Left lung (tissue), 4 donors: ENCODE measurements at regions not wholly inside any gene's neighbourhood (a gene's known extent, or its start where the extent isn't known, plus 50 kb on each side); places are given as distances from the start of the nearest gene placed in this dataset.

ENCODE experiments used
- ATAC-seq: fragments of 200-7000 bp; cut with Tn5 transposase; one replicate; pipeline ENCODE4 v1.9.1; 2020; ENCODE audit warnings: moderate library complexity
- DNase-seq, 4 donors: peaks; one replicate each; pipeline ENCODE4 v3.0.0-alpha.2; 2013 to 2020
- H3K27ac ChIP-seq, 2 donors: fragments of 200-600 bp; sonication (generic) in 1 of 2; one replicate each; pipeline versions ENCODE4 v1.5.0 to v1.8.0; 2020 to 2021
- H3K27me3 ChIP-seq, 2 donors: fragments of 200-600 bp; sonication (generic) in 1 of 2; one replicate each; pipeline versions ENCODE4 v1.5.0 to v1.8.0; 2020 to 2021
- H3K36me3 ChIP-seq, 2 donors: fragments of 200-600 bp; sonication (generic) in 1 of 2; one replicate each; pipeline versions ENCODE4 v1.5.0 to v1.8.0; 2020 to 2021
- H3K4me1 ChIP-seq, 2 donors: fragments of 200-600 bp; one replicate each; pipeline ENCODE4 v1.8.0; 2021
- H3K4me3 ChIP-seq, 2 donors: fragments of 200-600 bp; sonication (generic) in 1 of 2; one replicate each; pipeline versions ENCODE4 v1.5.0 to v1.8.0; 2020 to 2021; ENCODE audit warnings: mild to moderate bottlenecking in 1 of 2
- H3K9me3 ChIP-seq, 2 donors: fragments of 200-600 bp; sonication (generic) in 1 of 2; one replicate each; pipeline versions ENCODE4 v1.5.0 to v1.8.0; 2020 to 2021
- intact Hi-C, 2 donors: fragments of 100-400 bp; cut with DNase I; formaldehyde crosslinking; loops; one replicate each; pipeline versions ENCODE4 v1.11.2 to v1.14.2; 2022
- TF ChIP-seq, protein P1 (sequence below), 2 donors: fragments of 200-600 bp; sonication (generic) in 1 of 2; IDR thresholded peaks; one replicate each; pipeline versions ENCODE4 v1.5.0 to v1.8.0; 2021; ENCODE audit warnings: antibody characterized with exemption in 2 of 2
- donor health status: DM: no; HTN: yes; CAD: no.
- donor health status: DM: no; HTN: no; CAD: no.

DNA sequence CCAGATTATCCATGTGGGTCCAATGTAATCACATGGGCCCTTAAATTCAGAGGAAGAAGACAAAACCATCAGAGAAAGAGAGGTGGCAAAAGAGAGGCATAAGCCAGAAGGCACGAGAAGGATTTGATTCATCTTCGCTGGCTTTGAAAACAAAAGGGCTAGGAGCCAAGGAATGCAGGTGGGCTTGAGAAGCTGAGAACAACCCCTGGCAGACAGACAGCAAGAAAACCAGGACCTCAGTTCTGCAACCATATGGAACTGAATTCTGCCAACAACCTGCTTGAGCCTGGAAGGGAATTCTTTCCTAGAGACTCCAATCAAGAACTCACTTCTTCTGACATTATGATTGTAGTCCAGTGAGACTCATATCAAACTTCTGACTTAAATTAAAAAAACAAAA lies 1531.8 kb downstream of the PCDH7 start:
- Histone ChIP-seq H3K36me3 (no peaks in the 10 kb centered on the region), H3K9me3 (no peaks in the 10 kb centered on the region), H3K4me3 (no peak overlapping the region), H3K27me3 (no peaks in the 10 kb centered on the region), H3K4me1 (no peaks in the 10 kb centered on the region), H3K27ac (no peak overlapping the region)
- DNase-seq: no peak
- no peak for ATAC-seq
- intact Hi-C loops: no loop called here
- TF ChIP-seq, protein P1, sequence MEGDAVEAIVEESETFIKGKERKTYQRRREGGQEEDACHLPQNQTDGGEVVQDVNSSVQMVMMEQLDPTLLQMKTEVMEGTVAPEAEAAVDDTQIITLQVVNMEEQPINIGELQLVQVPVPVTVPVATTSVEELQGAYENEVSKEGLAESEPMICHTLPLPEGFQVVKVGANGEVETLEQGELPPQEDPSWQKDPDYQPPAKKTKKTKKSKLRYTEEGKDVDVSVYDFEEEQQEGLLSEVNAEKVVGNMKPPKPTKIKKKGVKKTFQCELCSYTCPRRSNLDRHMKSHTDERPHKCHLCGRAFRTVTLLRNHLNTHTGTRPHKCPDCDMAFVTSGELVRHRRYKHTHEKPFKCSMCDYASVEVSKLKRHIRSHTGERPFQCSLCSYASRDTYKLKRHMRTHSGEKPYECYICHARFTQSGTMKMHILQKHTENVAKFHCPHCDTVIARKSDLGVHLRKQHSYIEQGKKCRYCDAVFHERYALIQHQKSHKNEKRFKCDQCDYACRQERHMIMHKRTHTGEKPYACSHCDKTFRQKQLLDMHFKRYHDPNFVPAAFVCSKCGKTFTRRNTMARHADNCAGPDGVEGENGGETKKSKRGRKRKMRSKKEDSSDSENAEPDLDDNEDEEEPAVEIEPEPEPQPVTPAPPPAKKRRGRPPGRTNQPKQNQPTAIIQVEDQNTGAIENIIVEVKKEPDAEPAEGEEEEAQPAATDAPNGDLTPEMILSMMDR (IDR thresholded peaks at IDR 0.05): no peak

DNA sequence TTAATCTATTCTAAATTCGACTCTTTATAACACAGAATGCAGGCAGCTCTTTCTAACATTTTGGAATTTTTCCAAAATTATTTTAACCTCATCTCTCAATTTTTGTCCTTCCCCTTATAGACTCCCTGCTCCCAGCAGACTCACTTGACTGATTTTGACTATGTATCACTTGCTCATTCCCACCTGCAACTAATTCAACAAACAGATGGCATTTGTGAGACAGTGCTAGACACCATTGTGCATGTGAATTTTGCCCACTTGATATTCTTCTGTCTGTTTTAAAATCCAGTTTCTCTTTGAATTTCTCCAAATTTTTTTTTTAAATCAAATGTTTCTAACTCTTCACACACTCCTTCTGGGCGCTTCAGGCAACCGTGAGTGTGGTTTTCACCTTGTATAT lies 1534.0 kb downstream of the PCDH7 start:
- H3K27me3 ChIP-seq: no peaks in the 10 kb centered on the region
- intact Hi-C loops: no loop called here
- no peak overlapping the region for H3K27ac ChIP-seq
- no peaks in the 10 kb centered on the region for H3K4me1 ChIP-seq
- DNase-seq (no peak), ATAC-seq (no peak)
- H3K36me3 ChIP-seq: no peaks in the 10 kb centered on the region
- H3K9me3 ChIP-seq: no peaks in the 10 kb centered on the region
- TF ChIP-seq, protein P1 (IDR thresholded peaks at IDR 0.05): no peak
- H3K4me3 ChIP-seq: no peak overlapping the region

DNA sequence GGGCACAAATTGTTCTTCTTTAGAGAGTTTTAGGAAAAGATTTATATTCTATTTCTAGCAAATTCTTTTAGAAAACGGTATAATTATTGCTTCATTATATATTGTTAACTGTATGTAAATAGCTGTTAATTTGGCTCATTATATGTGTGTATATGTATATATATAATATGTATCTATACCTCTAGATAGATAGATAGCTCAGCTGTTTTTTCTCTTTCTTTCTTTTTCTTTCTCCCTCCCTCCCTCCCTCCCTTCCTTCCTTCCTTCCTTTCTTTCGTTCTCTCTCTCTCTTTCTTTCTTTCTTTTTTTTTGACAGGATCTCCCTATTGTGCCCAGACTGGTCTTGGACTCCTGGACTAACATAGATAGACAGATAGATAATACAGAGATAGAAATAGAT lies 1538.8 kb downstream of the PCDH7 start:
- no peak overlapping the region for H3K4me3 ChIP-seq
- TF ChIP-seq, protein P1 (IDR thresholded peaks at IDR 0.05): no peak
- no peaks in the 10 kb centered on the region for H3K4me1 ChIP-seq
- no peaks in the 10 kb centered on the region for H3K27me3 ChIP-seq
- DNase-seq: no peak
- H3K36me3 ChIP-seq: no peaks in the 10 kb centered on the region
- intact Hi-C loops: no loop called here
- no peaks in the 10 kb centered on the region for H3K9me3 ChIP-seq
- H3K27ac ChIP-seq: no peak overlapping the region
- ATAC-seq: no peak

DNA sequence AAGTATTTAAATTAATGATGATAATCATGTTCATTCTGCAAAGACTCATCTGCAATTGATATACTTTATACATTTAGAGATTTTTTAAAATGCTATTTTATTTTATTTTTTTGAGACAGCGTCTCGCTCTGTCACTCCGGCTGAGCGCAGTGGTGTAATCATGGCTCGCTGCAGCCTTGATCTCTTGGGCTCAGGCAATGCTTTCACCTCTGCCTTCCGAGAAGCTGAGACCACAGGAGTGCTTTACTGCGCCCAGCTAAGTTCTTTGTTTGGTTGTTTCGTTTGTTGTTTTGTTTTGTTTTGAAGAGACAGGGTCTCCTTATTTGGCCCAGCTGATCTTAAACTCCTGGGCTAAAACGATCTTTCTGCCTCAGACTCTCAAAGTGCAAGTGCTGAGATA lies 1541.0 kb downstream of the PCDH7 start:
- Histone ChIP-seq H3K4me3 (no peak overlapping the region), H3K27ac (no peak overlapping the region), H3K9me3 (no peaks in the 10 kb centered on the region), H3K36me3 (no peaks in the 10 kb centered on the region), H3K4me1 (no peaks in the 10 kb centered on the region), H3K27me3 (no peaks in the 10 kb centered on the region)
- intact Hi-C loops: no loop called here
- DNase-seq (no peak), ATAC-seq (no peak)
- TF ChIP-seq, protein P1 (IDR thresholded peaks at IDR 0.05): no peak

DNA sequence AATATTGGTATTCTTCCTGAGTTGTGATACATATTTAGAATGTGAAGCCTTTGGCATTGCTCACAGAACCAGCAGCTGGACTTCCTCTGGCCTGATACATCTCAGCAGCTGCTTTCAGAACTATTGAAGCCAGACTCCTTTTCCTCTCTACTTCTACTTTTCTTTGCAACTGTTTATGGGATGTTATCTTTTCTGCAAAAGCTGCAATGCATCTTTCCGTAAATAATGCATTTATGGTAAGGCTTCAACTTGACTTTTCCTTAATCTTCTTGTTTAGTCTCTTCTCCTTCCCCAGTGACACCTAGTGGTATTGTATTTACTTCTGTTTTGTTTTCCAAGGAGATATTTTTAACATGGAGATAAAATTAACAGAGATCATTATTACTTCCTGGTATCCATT lies 1548.7 kb downstream of the PCDH7 start:
- H3K27me3 ChIP-seq: no peaks in the 10 kb centered on the region
- intact Hi-C loops: no loop called here
- no peak overlapping the region for H3K4me3 ChIP-seq
- peak in 2 of 4 donors; percentile 33 to 36 for DNase-seq
- H3K4me1 ChIP-seq: no peaks in the 10 kb centered on the region
- H3K9me3 ChIP-seq: no peaks in the 10 kb centered on the region
- TF ChIP-seq, protein P1 (IDR thresholded peaks at IDR 0.05): no peak
- no peak overlapping the region for H3K27ac ChIP-seq
- no peak for ATAC-seq
- H3K36me3 ChIP-seq: no peaks in the 10 kb centered on the region
